ENCODE measurements at regions not wholly inside any gene's neighbourhood (a gene's known extent, or its start where the extent isn't known, plus 50 kb on each side); places are given as distances from the start of the nearest gene placed in this dataset.

- TF ChIP-seq EZH2 (IDR thresholded peaks at IDR 0.05; ENCODE audit: low read length, missing control alignments) = no peak
- Histone ChIP-seq H3K27me3 (ENCODE audit: control insufficient read depth, insufficient read depth, low read length) (no peaks in the 10 kb centered on the region), H3K4me3 (replicated peaks in 1 of 4; ENCODE audit: control extremely low read depth in 1 of 4, insufficient read depth in 1 of 4, low read depth in 3 of 4, low read length in 4 of 4) (no peak overlapping the region), H3K27ac (ENCODE audit: insufficient read depth, low read length) (no peak overlapping the region), H3K4me2 (ENCODE audit: extremely low read depth, insufficient read depth, low read length) (no peak overlapping the region), H4K20me1 (ENCODE audit: control insufficient read depth, extremely low read depth, insufficient read depth, low read length) (no peaks in the 10 kb centered on the region), H3K79me2 (ENCODE audit: control insufficient read depth, insufficient read depth, low read length) (no peaks in the 10 kb centered on the region), H3K4me1 (ENCODE audit: control insufficient read depth, extremely low read depth, insufficient read depth, low read length) (peaks cover 3% of the 10 kb centered on the region), H3K36me3 (ENCODE audit: control insufficient read depth, insufficient read depth, low read length) (no peaks in the 10 kb centered on the region), H2AFZ (ENCODE audit: low read length) (no peak overlapping the region), H3K9me3 (ENCODE audit: control insufficient read depth, insufficient read depth, low read depth, low read length) (no peaks in the 10 kb centered on the region), H3K9ac (ENCODE audit: insufficient read depth, low read length) (no peak overlapping the region)
- no peak for DNase-seq (ENCODE audit: low read depth in 2 of 2)
Observed at GRCh38 chr5:158466191-158466590, 607.2 kb upstream of the CLINT1 start.

GRCh38 chr5:158465086-158465972 lies 606.4 kb upstream of the CLINT1 start:
- peaks cover 3% of the 10 kb centered on the region for H3K4me1 ChIP-seq (ENCODE audit: control insufficient read depth, extremely low read depth, insufficient read depth, low read length)
- no peaks in the 10 kb centered on the region for H3K27me3 ChIP-seq (ENCODE audit: control insufficient read depth, insufficient read depth, low read length)
- no peak overlapping the region for H2AFZ ChIP-seq (ENCODE audit: low read length)
- H3K9ac ChIP-seq (ENCODE audit: insufficient read depth, low read length) = no peak overlapping the region
- H3K27ac ChIP-seq (ENCODE audit: insufficient read depth, low read length) = no peak overlapping the region
- H3K4me2 ChIP-seq (ENCODE audit: extremely low read depth, insufficient read depth, low read length) = no peak overlapping the region
- H3K36me3 ChIP-seq (ENCODE audit: control insufficient read depth, insufficient read depth, low read length) = no peaks in the 10 kb centered on the region
- DNase-seq (ENCODE audit: low read depth in 2 of 2) = no peak
- H4K20me1 ChIP-seq (ENCODE audit: control insufficient read depth, extremely low read depth, insufficient read depth, low read length) = no peaks in the 10 kb centered on the region
- H3K4me3 ChIP-seq (replicated peaks in 1 of 4; ENCODE audit: control extremely low read depth in 1 of 4, insufficient read depth in 1 of 4, low read depth in 3 of 4, low read length in 4 of 4) = no peak overlapping the region
- H3K79me2 ChIP-seq (ENCODE audit: control insufficient read depth, insufficient read depth, low read length) = no peaks in the 10 kb centered on the region
- no peaks in the 10 kb centered on the region for H3K9me3 ChIP-seq (ENCODE audit: control insufficient read depth, insufficient read depth, low read depth, low read length)
- TF ChIP-seq CTCF (conservative IDR thresholded peaks at IDR 0.05 in 1 of 2, IDR thresholded peaks at IDR 0.05 in 1 of 2; ENCODE audit: low read depth in 1 of 2, low read length in 2 of 2) (no peak), EZH2 (IDR thresholded peaks at IDR 0.05; ENCODE audit: low read length, missing control alignments) (no peak)

- no peak for DNase-seq (ENCODE audit: low read depth in 2 of 2)
- no peak overlapping the region for H3K4me3 ChIP-seq (replicated peaks in 1 of 4; ENCODE audit: control extremely low read depth in 1 of 4, insufficient read depth in 1 of 4, low read depth in 3 of 4, low read length in 4 of 4)
- H3K9me3 ChIP-seq (ENCODE audit: control insufficient read depth, insufficient read depth, low read depth, low read length) = no peaks in the 10 kb centered on the region
- no peak overlapping the region for H3K27ac ChIP-seq (ENCODE audit: insufficient read depth, low read length)
- no peak overlapping the region for H3K9ac ChIP-seq (ENCODE audit: insufficient read depth, low read length)
- no peak overlapping the region for H2AFZ ChIP-seq (ENCODE audit: low read length)
- peaks cover 3% of the 10 kb centered on the region for H3K4me1 ChIP-seq (ENCODE audit: control insufficient read depth, extremely low read depth, insufficient read depth, low read length)
- no peak for TF ChIP-seq CTCF (conservative IDR thresholded peaks at IDR 0.05 in 1 of 2, IDR thresholded peaks at IDR 0.05 in 1 of 2; ENCODE audit: low read depth in 1 of 2, low read length in 2 of 2)
- no peak for TF ChIP-seq EZH2 (IDR thresholded peaks at IDR 0.05; ENCODE audit: low read length, missing control alignments)
- no peaks in the 10 kb centered on the region for H3K36me3 ChIP-seq (ENCODE audit: control insufficient read depth, insufficient read depth, low read length)
- H3K4me2 ChIP-seq (ENCODE audit: extremely low read depth, insufficient read depth, low read length) = no peak overlapping the region
- H3K79me2 ChIP-seq (ENCODE audit: control insufficient read depth, insufficient read depth, low read length) = no peaks in the 10 kb centered on the region
- H4K20me1 ChIP-seq (ENCODE audit: control insufficient read depth, extremely low read depth, insufficient read depth, low read length) = no peaks in the 10 kb centered on the region
- no peaks in the 10 kb centered on the region for H3K27me3 ChIP-seq (ENCODE audit: control insufficient read depth, insufficient read depth, low read length)
Observed at GRCh38 chr5:158464383-158464782, 605.4 kb upstream of the CLINT1 start.
